DND-41 (cell line): ENCODE measurements at regions not wholly inside any gene's neighbourhood (a gene's known extent, or its start where the extent isn't known, plus 50 kb on each side); places are given as distances from the start of the nearest gene placed in this dataset.

ENCODE experiments used
- ATAC-seq: fragments of 200-7000 bp; cut with Tn5 transposase; 3 replicates; pipeline ENCODE4 v1.9.1; 2021; ENCODE audit warnings: low read depth; ENCODE audit not compliant: insufficient read depth
- DNase-seq: peaks from one replicate; pipeline ENCODE4 v3.0.0-alpha.2; 2020
- H2AFZ ChIP-seq: 2 replicates; pipeline ENCODE4 v1.6.0; 2012; ENCODE audit warnings: low read depth, low read length
- H3K27ac ChIP-seq: 2 replicates; pipeline ENCODE4 v1.5.1; 2012; ENCODE audit warnings: low read length, inconsistent platforms
- H3K27me3 ChIP-seq: fragments of 200-600 bp; sonication (generic); 2 replicates; pipeline ENCODE4 v1.6.0; 2012; ENCODE audit warnings: low read length, mild to moderate bottlenecking, inconsistent platforms; ENCODE audit not compliant: insufficient read depth, poor library complexity
- H3K36me3 ChIP-seq: 2 replicates; pipeline ENCODE4 v1.5.1; 2012; ENCODE audit warnings: low read length, inconsistent platforms; ENCODE audit not compliant: insufficient read depth
- H3K4me1 ChIP-seq: 2 replicates; pipeline ENCODE4 v1.5.1; 2012; ENCODE audit warnings: mild to moderate bottlenecking, low read length; ENCODE audit not compliant: insufficient read depth
- H3K4me2 ChIP-seq: 2 replicates; pipeline ENCODE4 v1.6.0; 2012; ENCODE audit warnings: mild to moderate bottlenecking, moderate library complexity, low read length, inconsistent platforms; ENCODE audit not compliant: insufficient read depth
- H3K4me3 ChIP-seq, 2 experiments: fragments of 200-600 bp in 1 of 2; shearing (Covaris generic) in 1 of 2; 2 replicates each; pipeline ENCODE4 v1.5.1; 2012 to 2016; ENCODE audit warnings: inconsistent platforms in 2 of 2, low read length in 2 of 2, mild to moderate bottlenecking in 2 of 2, low read depth in 1 of 2, moderate library complexity in 1 of 2
- H3K79me2 ChIP-seq: 2 replicates; pipeline ENCODE4 v1.6.0; 2012; ENCODE audit warnings: low read length, inconsistent platforms; ENCODE audit not compliant: insufficient read depth
- H3K9ac ChIP-seq: 2 replicates; pipeline ENCODE4 v1.6.0; 2012; ENCODE audit warnings: low read depth, mild to moderate bottlenecking, inconsistent platforms, low read length, moderate library complexity
- H3K9me3 ChIP-seq: 2 replicates; pipeline ENCODE4 v1.5.1; 2012; ENCODE audit warnings: low read length, moderate library complexity, mild to moderate bottlenecking, inconsistent platforms; ENCODE audit not compliant: insufficient read depth, severe bottlenecking
- H4K20me1 ChIP-seq: 2 replicates; pipeline ENCODE4 v1.6.0; 2012; ENCODE audit warnings: low read length; ENCODE audit not compliant: insufficient read depth
- EZH2 ChIP-seq: IDR thresholded peaks from 3 replicates; pipeline ENCODE4 v1.6.1; 2012; ENCODE audit warnings: borderline replicate concordance, low read depth, mild to moderate bottlenecking, moderate library complexity, low read length, inconsistent platforms; ENCODE audit not compliant: severe bottlenecking
- TF ChIP-seq, protein P1 (sequence below): IDR thresholded peaks from 2 replicates; pipeline ENCODE4 v1.5.1; 2012; ENCODE audit warnings: borderline replicate concordance, low read length, moderate library complexity, mild to moderate bottlenecking; ENCODE audit not compliant: poor library complexity, severe bottlenecking; ENCODE audit errors: extremely low read depth

DNA sequence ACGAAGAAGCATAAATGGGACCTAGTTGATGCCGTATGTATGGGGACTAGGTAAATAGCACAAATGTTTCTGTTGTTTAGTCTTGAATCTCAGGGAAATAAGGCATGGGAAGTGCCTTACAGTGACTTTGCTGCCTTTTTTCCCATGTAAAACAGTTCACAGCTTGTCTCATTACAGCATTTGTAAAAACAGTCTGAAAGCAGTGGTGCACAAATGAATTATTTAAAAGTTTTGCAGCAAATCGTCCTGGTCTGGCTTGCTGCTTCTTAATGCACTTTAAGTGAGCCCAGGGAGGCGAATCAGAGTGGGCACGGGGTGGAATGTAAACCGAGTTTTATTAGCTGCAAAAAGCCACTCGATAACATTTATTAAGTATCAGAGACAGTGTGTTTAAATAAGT lies 302.0 kb upstream of the ETAA1 start:
- Histone ChIP-seq H3K9me3 (no peaks in the 10 kb centered on the region), H2AFZ (no peak overlapping the region), H3K4me1 (no peaks in the 10 kb centered on the region), H3K4me3 (no peak overlapping the region), H3K9ac (no peak overlapping the region), H3K79me2 (no peaks in the 10 kb centered on the region), H3K4me2 (no peak overlapping the region), H3K27me3 (no peaks in the 10 kb centered on the region), H3K27ac (no peak overlapping the region), H4K20me1 (no peaks in the 10 kb centered on the region), H3K36me3 (no peaks in the 10 kb centered on the region)
- ATAC-seq (no peak), DNase-seq (no peak)
- TF ChIP-seq, protein P1, sequence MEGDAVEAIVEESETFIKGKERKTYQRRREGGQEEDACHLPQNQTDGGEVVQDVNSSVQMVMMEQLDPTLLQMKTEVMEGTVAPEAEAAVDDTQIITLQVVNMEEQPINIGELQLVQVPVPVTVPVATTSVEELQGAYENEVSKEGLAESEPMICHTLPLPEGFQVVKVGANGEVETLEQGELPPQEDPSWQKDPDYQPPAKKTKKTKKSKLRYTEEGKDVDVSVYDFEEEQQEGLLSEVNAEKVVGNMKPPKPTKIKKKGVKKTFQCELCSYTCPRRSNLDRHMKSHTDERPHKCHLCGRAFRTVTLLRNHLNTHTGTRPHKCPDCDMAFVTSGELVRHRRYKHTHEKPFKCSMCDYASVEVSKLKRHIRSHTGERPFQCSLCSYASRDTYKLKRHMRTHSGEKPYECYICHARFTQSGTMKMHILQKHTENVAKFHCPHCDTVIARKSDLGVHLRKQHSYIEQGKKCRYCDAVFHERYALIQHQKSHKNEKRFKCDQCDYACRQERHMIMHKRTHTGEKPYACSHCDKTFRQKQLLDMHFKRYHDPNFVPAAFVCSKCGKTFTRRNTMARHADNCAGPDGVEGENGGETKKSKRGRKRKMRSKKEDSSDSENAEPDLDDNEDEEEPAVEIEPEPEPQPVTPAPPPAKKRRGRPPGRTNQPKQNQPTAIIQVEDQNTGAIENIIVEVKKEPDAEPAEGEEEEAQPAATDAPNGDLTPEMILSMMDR: no peak
- no peak for TF ChIP-seq EZH2

DNA sequence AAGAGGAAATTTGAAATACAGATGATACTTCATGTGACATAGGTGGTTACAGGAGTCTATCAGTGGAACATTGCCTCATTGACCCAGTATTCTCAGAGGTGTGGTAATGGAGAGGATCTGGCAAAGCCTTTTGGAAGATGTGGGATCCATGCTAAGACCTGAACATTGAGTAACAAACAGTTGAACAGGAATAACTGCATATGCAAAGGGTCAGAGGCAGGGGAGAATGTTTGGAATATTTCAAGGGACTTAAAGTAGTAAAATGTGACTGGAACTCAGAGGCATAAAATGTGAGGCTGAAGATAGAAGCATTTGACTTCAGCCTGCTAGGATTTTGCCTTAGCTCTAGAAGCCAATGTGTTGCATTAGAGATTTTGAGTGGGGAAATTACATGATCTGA lies 300.2 kb upstream of the ETAA1 start:
- Histone ChIP-seq H3K4me2 (no peak overlapping the region), H3K27ac (no peak overlapping the region), H3K36me3 (no peaks in the 10 kb centered on the region), H3K4me3 (no peak overlapping the region), H3K27me3 (no peaks in the 10 kb centered on the region), H3K9me3 (no peaks in the 10 kb centered on the region), H2AFZ (no peak overlapping the region), H3K9ac (no peak overlapping the region), H4K20me1 (no peaks in the 10 kb centered on the region), H3K79me2 (no peaks in the 10 kb centered on the region), H3K4me1 (no peaks in the 10 kb centered on the region)
- TF ChIP-seq EZH2: no peak
- TF ChIP-seq, protein P1: no peak
- DNase-seq: no peak
- ATAC-seq: no peak

DNA sequence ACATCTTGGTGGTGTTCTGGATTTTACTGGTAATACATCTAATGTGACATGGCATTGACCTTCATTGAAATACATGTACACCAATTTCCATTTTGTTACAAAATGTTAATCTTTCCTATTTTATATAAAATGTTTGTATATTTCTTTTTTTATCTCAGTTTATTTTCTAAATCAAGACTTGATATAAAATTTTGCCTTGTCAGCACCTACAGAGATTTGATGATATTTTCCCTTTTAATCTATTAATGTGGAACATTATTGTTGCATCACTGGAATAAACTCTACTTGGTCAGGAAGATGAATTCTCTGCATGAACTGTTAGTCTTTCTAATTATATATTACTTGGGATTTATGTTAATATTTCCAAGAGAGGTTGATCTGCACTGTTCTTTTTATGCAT lies 294.0 kb upstream of the ETAA1 start:
- ATAC-seq: no peak
- Histone ChIP-seq H3K27me3 (no peaks in the 10 kb centered on the region), H3K27ac (no peak overlapping the region), H3K9ac (no peak overlapping the region), H2AFZ (no peak overlapping the region), H3K79me2 (no peaks in the 10 kb centered on the region), H3K4me3 (no peak overlapping the region), H3K9me3 (peaks cover 12% of the 10 kb centered on the region), H4K20me1 (no peaks in the 10 kb centered on the region), H3K36me3 (no peaks in the 10 kb centered on the region), H3K4me1 (no peaks in the 10 kb centered on the region), H3K4me2 (no peak overlapping the region)
- TF ChIP-seq EZH2: no peak
- TF ChIP-seq, protein P1: no peak
- no peak for DNase-seq

DNA sequence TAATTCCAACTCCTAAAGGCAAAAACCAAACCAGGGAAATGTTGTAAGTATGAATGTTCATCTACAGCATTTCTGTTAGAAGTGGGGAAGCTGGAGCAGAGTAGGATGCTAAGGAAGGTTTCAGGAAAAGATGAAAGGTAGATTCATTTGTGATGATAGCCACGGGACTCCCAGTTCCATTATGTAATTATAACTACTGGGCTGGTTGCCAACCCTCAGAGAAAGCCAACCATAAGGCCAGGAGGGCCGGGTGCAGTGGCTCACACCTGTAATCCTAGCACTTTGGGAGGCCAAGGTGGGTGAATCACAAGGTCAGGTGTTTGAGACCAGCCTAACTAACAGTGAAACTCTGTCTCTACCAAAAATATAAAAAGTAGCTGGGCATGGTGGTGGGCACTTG lies 288.9 kb upstream of the ETAA1 start:
- Histone ChIP-seq H3K36me3 (no peaks in the 10 kb centered on the region), H2AFZ (no peak overlapping the region), H3K9me3 (peaks cover 9% of the 10 kb centered on the region), H3K4me2 (no peak overlapping the region), H3K27ac (no peak overlapping the region), H4K20me1 (no peaks in the 10 kb centered on the region), H3K9ac (no peak overlapping the region), H3K79me2 (no peaks in the 10 kb centered on the region), H3K4me1 (no peaks in the 10 kb centered on the region), H3K27me3 (no peaks in the 10 kb centered on the region), H3K4me3 (no peak overlapping the region)
- ATAC-seq (no peak), DNase-seq (no peak)
- TF ChIP-seq, protein P1: no peak
